OCI-LY7 (cell line): ENCODE measurements at regions not wholly inside any gene's neighbourhood (a gene's known extent, or its start where the extent isn't known, plus 50 kb on each side); places are given as distances from the start of the nearest gene placed in this dataset.

ENCODE experiments used
- BruUV-seq: library from RNA; stranded (reverse); fragments of 400-500 nt; replicated peaks from 2 replicates; lab custom pipeline; 2021; lab: Mats Ljungman, UMichigan
- CTCF ChIA-PET: fragments of 300-600 bp; sonication (Branson Sonifier 250); formaldehyde crosslinking; loops from one replicate; lab custom pipeline; 2022; ENCODE audit warnings: antibody characterized with exemption; ENCODE audit not compliant: unreplicated experiment; lab: Charles Lee
- POLR2A ChIA-PET: fragments of 300-600 bp; sonication (Branson Sonifier 250); formaldehyde crosslinking; loops from one replicate; lab custom pipeline; 2022; ENCODE audit warnings: antibody characterized with exemption; lab: Charles Lee
- DNase-seq: peaks from one replicate; pipeline ENCODE4 v3.0.0-alpha.2; 2015; ENCODE audit warnings: low spot score
- H2AFZ ChIP-seq: fragments of 200-600 bp; sonication (generic), shearing (Covaris generic); 2 replicates; pipeline ENCODE4 v1.6.1; 2014; ENCODE audit warnings: mild to moderate bottlenecking, antibody characterized with exemption, low read length, moderate library complexity
- H3K27ac ChIP-seq: fragments of 200-600 bp; sonication (generic); 2 replicates; pipeline ENCODE4 v1.5.1; 2014; ENCODE audit warnings: mixed run types, low read depth, mild to moderate bottlenecking, moderate library complexity, low read length, inconsistent platforms; ENCODE audit not compliant: poor library complexity, severe bottlenecking
- H3K36me3 ChIP-seq: fragments of 200-600 bp; sonication (generic); 2 replicates; pipeline ENCODE4 v1.6.1; 2014; ENCODE audit warnings: mild to moderate bottlenecking, antibody characterized with exemption, low read length, moderate library complexity, mixed read lengths; ENCODE audit not compliant: insufficient read depth
- H3K4me1 ChIP-seq: fragments of 200-600 bp; sonication (generic); 2 replicates; pipeline ENCODE4 v1.5.1; 2014; ENCODE audit warnings: mild to moderate bottlenecking, low read length; ENCODE audit not compliant: insufficient read depth, poor library complexity, severe bottlenecking
- H3K4me2 ChIP-seq: fragments of 200-600 bp; sonication (generic); 2 replicates; pipeline ENCODE4 v1.6.1; 2014; ENCODE audit warnings: mild to moderate bottlenecking, low read length
- H3K4me3 ChIP-seq: fragments of 200-600 bp; sonication (generic); 2 replicates; pipeline ENCODE4 v1.5.1; 2014; ENCODE audit warnings: mild to moderate bottlenecking, low read depth, low read length; ENCODE audit not compliant: poor library complexity, severe bottlenecking
- H3K79me2 ChIP-seq: fragments of 200-600 bp; sonication (generic); 2 replicates; pipeline ENCODE4 v1.6.1; 2016; ENCODE audit warnings: low read depth, mild to moderate bottlenecking, low read length, moderate library complexity, mixed read lengths; ENCODE audit not compliant: insufficient read depth
- H3K9me2 ChIP-seq: fragments of 200-600 bp; sonication (generic); 2 replicates; pipeline ENCODE4 v1.6.1; 2016; ENCODE audit warnings: mild to moderate bottlenecking, low read length, mixed read lengths; ENCODE audit not compliant: insufficient read depth
- H3K9me3 ChIP-seq: fragments of 200-600 bp; sonication (generic); 2 replicates; pipeline ENCODE4 v1.6.1; 2014; ENCODE audit warnings: mild to moderate bottlenecking, mixed run types, low read length, mixed read lengths
- H4K20me1 ChIP-seq: fragments of 200-600 bp; sonication (generic); 2 replicates; pipeline ENCODE4 v1.6.1; 2014; ENCODE audit warnings: mild to moderate bottlenecking, antibody characterized with exemption, low read length, moderate library complexity, mixed read lengths; ENCODE audit not compliant: insufficient read depth
- EZH2phosphoT487 ChIP-seq: fragments of 200-600 bp; sonication (generic); IDR thresholded peaks from 2 replicates; pipeline ENCODE4 v1.6.1; 2018; ENCODE audit warnings: low read depth, borderline replicate concordance, mild to moderate bottlenecking, mixed run types, antibody characterized with exemption, low read length, moderate library complexity, mixed read lengths
- intact Hi-C: fragments of 100-400 bp; cut with micrococcal nuclease; formaldehyde crosslinking; loops from one replicate; pipeline ENCODE4 v1.10.0; 2022; ENCODE audit not compliant: unreplicated experiment
- TF ChIP-seq, protein P1 (sequence below): fragments of 200-600 bp; sonication (generic); conservative IDR thresholded peaks from 2 replicates; pipeline ENCODE4 v1.5.1; 2014; ENCODE audit warnings: mild to moderate bottlenecking, antibody characterized with exemption, low read length, moderate library complexity, mixed read lengths

DNA sequence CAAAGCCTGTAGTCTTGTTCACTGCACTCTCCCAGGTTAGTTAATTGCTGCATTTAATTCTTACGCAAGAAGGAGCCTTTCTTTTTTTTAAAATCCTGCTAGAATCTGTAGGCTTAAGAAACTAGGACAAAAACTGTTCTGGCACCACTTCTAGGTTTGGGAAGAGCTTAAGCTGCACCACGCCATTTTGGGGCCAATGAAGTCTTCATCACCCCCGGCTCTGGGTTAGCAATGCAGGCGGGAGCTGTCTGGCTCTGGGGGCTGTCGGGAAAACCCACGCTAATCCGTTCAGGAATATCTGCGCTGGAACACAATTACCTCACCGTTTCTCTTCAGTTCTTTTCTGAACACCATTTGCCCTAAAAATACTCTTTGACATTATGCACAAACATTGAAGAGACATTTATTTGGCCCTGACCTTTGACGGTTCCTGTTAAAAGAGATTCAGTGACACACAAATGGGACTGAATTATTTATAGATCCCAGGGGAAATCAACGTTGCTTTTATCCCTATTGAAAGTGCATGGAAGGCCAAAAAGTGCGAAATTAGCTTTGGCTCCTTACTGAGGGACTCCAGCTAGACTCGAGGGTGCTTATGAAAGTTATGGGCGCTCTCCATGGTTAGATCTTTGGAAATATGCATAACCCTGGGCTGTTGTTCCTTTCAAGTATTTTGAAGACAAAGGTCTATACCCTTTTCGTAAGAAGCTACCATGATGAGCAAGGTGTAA is 249.2 kb downstream of the HAPSTR1 start:
- intact Hi-C loops, result no loop called here
- Histone ChIP-seq H3K36me3 (no peaks in the 10 kb centered on the region), H2AFZ (no peak overlapping the region), H3K9me2 (no peaks in the 10 kb centered on the region), H3K4me2 (no peak overlapping the region), H4K20me1 (no peaks in the 10 kb centered on the region), H3K79me2 (no peaks in the 10 kb centered on the region), H3K27ac (no peak overlapping the region), H3K4me1 (no peaks in the 10 kb centered on the region), H3K9me3 (no peaks in the 10 kb centered on the region), H3K4me3 (no peak overlapping the region)
- ChIA-PET CTCF (no interaction called here), POLR2A (no interaction called here)
- DNase-seq, result no peak
- TF ChIP-seq, protein P1, sequence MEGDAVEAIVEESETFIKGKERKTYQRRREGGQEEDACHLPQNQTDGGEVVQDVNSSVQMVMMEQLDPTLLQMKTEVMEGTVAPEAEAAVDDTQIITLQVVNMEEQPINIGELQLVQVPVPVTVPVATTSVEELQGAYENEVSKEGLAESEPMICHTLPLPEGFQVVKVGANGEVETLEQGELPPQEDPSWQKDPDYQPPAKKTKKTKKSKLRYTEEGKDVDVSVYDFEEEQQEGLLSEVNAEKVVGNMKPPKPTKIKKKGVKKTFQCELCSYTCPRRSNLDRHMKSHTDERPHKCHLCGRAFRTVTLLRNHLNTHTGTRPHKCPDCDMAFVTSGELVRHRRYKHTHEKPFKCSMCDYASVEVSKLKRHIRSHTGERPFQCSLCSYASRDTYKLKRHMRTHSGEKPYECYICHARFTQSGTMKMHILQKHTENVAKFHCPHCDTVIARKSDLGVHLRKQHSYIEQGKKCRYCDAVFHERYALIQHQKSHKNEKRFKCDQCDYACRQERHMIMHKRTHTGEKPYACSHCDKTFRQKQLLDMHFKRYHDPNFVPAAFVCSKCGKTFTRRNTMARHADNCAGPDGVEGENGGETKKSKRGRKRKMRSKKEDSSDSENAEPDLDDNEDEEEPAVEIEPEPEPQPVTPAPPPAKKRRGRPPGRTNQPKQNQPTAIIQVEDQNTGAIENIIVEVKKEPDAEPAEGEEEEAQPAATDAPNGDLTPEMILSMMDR, result no peak
- no peak for TF ChIP-seq EZH2phosphoT487
- no TSS peak for BruUV-seq

DNA sequence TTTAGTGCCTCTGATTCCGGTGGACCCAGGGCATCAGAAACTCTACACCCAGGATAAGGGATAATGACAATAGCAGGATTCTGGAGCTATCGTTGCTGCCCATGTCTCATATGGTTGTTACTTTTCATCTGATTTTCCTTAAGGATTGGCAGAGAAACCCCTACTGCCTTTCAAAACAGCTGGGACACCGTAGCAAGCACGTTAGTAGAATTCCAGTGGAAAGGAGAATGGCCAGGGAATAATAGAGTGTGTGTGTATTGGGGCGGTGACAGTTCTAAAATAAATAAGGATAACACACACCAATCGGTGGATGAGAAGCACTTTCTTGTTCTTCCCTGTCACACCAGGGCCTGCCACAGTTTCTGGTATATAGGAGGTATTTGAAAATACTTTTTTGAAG is 251.8 kb downstream of the HAPSTR1 start:
- TF ChIP-seq, protein P1, result no peak
- no peak for TF ChIP-seq EZH2phosphoT487
- Histone ChIP-seq H3K4me1 (no peaks in the 10 kb centered on the region), H3K79me2 (no peaks in the 10 kb centered on the region), H3K4me3 (no peak overlapping the region), H3K36me3 (no peaks in the 10 kb centered on the region), H2AFZ (no peak overlapping the region), H3K9me3 (no peaks in the 10 kb centered on the region), H3K4me2 (no peak overlapping the region), H3K27ac (no peak overlapping the region), H4K20me1 (no peaks in the 10 kb centered on the region), H3K9me2 (no peaks in the 10 kb centered on the region)
- ChIA-PET POLR2A (interaction anchor here (0.6 to 0.7 kb wide), 2 partner anchors 28 to 903 kb away, joined by 3 read pairs; no protein-coding TSS in a partner anchor), CTCF (no interaction called here)
- no TSS peak for BruUV-seq
- no peak for DNase-seq
- intact Hi-C loops, result no loop called here

DNA sequence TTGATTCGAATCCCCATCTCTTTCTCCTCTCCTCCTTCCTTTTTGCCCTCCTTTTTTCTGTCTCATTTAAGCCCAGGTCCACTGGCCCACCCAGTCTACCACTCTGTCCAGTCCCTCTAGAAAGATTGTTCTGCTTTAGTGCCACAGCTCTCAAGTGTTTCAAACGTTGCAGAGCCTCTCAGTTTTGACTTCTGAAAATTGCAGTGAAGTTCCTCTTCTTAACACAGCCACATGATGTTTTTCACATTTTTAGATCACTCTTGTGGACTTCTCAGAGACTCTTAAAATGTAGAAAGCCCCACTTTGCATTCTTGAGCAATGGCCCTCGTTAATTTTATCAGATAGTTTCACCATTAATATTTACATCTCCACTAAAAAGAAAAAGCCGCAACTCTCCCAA is 253.1 kb downstream of the HAPSTR1 start:
- CTCF ChIA-PET, result no interaction called here
- BruUV-seq, result no TSS peak
- intact Hi-C loops, result no loop called here

More for the DNA sequence above, 253.1 kb downstream of the HAPSTR1 start:
- no peak overlapping the region for H3K4me3 ChIP-seq
- no peak overlapping the region for H3K27ac ChIP-seq
- H3K79me2 ChIP-seq, result no peaks in the 10 kb centered on the region
- no peaks in the 10 kb centered on the region for H3K4me1 ChIP-seq
- DNase-seq, result no peak
- POLR2A ChIA-PET, result no interaction called here
- H3K9me2 ChIP-seq, result no peaks in the 10 kb centered on the region
- H4K20me1 ChIP-seq, result no peaks in the 10 kb centered on the region
- H3K4me2 ChIP-seq, result no peak overlapping the region
- no peaks in the 10 kb centered on the region for H3K9me3 ChIP-seq
- no peak overlapping the region for H2AFZ ChIP-seq
- H3K36me3 ChIP-seq, result no peaks in the 10 kb centered on the region
- no peak for TF ChIP-seq EZH2phosphoT487
- TF ChIP-seq, protein P1, result no peak
